HL-60 (cell line): ENCODE measurements at regions not wholly inside any gene's neighbourhood (a gene's known extent, or its start where the extent isn't known, plus 50 kb on each side); places are given as distances from the start of the nearest gene placed in this dataset.

Experiments used
- POLR2AphosphoS5 ChIP-seq: IDR thresholded peaks from 2 replicates; pipeline ENCODE4 v1.6.1; 2012; ENCODE audit warnings: low read depth
- REST ChIP-seq: IDR thresholded peaks from 2 replicates; pipeline ENCODE4 v1.6.1; 2012; ENCODE audit warnings: low read depth; ENCODE audit not compliant: insufficient replicate concordance
- SPI1 ChIP-seq: IDR thresholded peaks from 2 replicates; pipeline ENCODE4 v1.6.1; 2012; ENCODE audit warnings: low read depth, mild to moderate bottlenecking, borderline replicate concordance
- TF ChIP-seq, protein P1 (sequence below): IDR thresholded peaks from one replicate; pipeline ENCODE4 v1.5.1; 2011; ENCODE audit warnings: low read length, control low read depth, inconsistent platforms; ENCODE audit not compliant: insufficient read depth

GRCh38 chr9:108167136-108167900, 677.7 kb upstream of the KLF4 start:
- TF ChIP-seq, protein P1, sequence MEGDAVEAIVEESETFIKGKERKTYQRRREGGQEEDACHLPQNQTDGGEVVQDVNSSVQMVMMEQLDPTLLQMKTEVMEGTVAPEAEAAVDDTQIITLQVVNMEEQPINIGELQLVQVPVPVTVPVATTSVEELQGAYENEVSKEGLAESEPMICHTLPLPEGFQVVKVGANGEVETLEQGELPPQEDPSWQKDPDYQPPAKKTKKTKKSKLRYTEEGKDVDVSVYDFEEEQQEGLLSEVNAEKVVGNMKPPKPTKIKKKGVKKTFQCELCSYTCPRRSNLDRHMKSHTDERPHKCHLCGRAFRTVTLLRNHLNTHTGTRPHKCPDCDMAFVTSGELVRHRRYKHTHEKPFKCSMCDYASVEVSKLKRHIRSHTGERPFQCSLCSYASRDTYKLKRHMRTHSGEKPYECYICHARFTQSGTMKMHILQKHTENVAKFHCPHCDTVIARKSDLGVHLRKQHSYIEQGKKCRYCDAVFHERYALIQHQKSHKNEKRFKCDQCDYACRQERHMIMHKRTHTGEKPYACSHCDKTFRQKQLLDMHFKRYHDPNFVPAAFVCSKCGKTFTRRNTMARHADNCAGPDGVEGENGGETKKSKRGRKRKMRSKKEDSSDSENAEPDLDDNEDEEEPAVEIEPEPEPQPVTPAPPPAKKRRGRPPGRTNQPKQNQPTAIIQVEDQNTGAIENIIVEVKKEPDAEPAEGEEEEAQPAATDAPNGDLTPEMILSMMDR = no peak
- no peak for TF ChIP-seq SPI1
- no peak for TF ChIP-seq REST
- TF ChIP-seq POLR2AphosphoS5 = no peak
